Thyroid gland (tissue), 4 donors: ENCODE measurements at regions not wholly inside any gene's neighbourhood (a gene's known extent, or its start where the extent isn't known, plus 50 kb on each side); places are given as distances from the start of the nearest gene placed in this dataset.

Experiments used
- DNase-seq, 2 donors: peaks; one replicate each; pipeline ENCODE4 v3.0.0-alpha.2; 2019
- H3K27ac ChIP-seq, 3 donors: fragments of 200-600 bp; sonication (generic); 1 replicate in 2 of 3; 2 replicates in 1 of 3; pipeline ENCODE4 v1.5.1; 2016 to 2019; ENCODE audit warnings: mild to moderate bottlenecking in 1 of 3, moderate library complexity in 1 of 3
- H3K27me3 ChIP-seq: fragments of 200-600 bp; sonication (generic); one replicate; pipeline ENCODE4 v1.5.1; 2019
- H3K36me3 ChIP-seq, 2 donors: fragments of 200-600 bp; sonication (generic); one replicate each; pipeline ENCODE4 v1.5.1; 2016 to 2019
- H3K4me1 ChIP-seq, 2 donors: fragments of 200-600 bp; sonication (generic); one replicate each; pipeline ENCODE4 v1.5.1; 2017 to 2019
- H3K4me3 ChIP-seq, 3 donors: fragments of 200-600 bp; sonication (generic); replicated peaks in 1 of 3; 1 replicate in 2 of 3; 2 replicates in 1 of 3; pipeline ENCODE4 v1.5.1; 2016; ENCODE audit warnings: mild to moderate bottlenecking in 1 of 3
- H3K9me3 ChIP-seq: fragments of 200-600 bp; sonication (generic); one replicate; pipeline ENCODE4 v1.5.1; 2017
- CTCF ChIP-seq, 6 experiments: fragments of 200-600 bp in 3 of 6; fragments of 450-650 bp in 3 of 6; sonication (generic) in 3 of 6; IDR thresholded peaks; one replicate each; pipeline ENCODE4 v1.5.1; 2016 to 2019; ENCODE audit warnings: antibody characterized with exemption in 6 of 6, mild to moderate bottlenecking in 2 of 6, inconsistent platforms in 1 of 6, moderate library complexity in 1 of 6
- POLR2A ChIP-seq, 2 donors: fragments of 450-650 bp; IDR thresholded peaks; one replicate each; pipeline ENCODE4 v1.6.1; 2017; ENCODE audit warnings: antibody characterized with exemption in 2 of 2, mild to moderate bottlenecking in 2 of 2, moderate library complexity in 1 of 2
- WGBS, 2 donors: methylation state at CpG; one replicate each; pipeline ENCODE4 v1.1.5; 2017; 5-methylcytosine and 5-hydroxymethylcytosine counted together
- intact Hi-C: fragments of 100-400 bp; cut with DNase I; formaldehyde crosslinking; loops from one replicate; pipeline ENCODE4 v1.15.1; 2023

- H3K4me1 ChIP-seq = no peaks in the 10 kb centered on the region
- no peaks in the 10 kb centered on the region for H3K36me3 ChIP-seq
- H3K27me3 ChIP-seq = no peaks in the 10 kb centered on the region
- WGBS, 2 donors = 84 to 85% methylated on average over 8 of the region's 8 CpGs
- DNase-seq = no peak
- intact Hi-C loops = no loop called here
- H3K4me3 ChIP-seq = no peak overlapping the region
- no peaks in the 10 kb centered on the region for H3K9me3 ChIP-seq
- H3K27ac ChIP-seq = no peak overlapping the region
- TF ChIP-seq CTCF (IDR thresholded peaks at IDR 0.05) = no peak
- no peak for TF ChIP-seq POLR2A (IDR thresholded peaks at IDR 0.05)
Observed at GRCh38 chr18:78376046-78376445, 603.6 kb upstream of the SALL3 start.

DNA sequence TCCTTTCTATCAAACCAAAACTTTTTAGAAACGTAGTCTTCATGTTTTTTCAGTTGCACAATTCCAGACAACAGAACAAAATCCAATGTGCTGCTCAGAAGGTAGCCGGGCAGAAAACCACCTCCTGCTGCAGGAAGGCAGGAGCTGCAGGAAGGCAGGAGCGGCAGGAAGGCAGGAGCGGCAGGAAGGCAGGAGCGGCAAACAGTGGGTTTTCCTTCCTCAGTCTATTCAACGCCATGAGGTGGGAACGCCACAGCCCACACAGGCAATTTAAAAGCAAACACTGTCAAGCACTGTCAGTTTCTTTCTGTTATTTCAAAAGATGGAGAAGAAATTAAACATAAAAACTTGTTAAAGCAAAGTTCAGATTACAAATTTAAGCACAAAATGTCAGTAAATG lies 601.2 kb upstream of the SALL3 start:
- no peaks in the 10 kb centered on the region for H3K36me3 ChIP-seq
- no peak overlapping the region for H3K4me3 ChIP-seq
- H3K27ac ChIP-seq = no peak overlapping the region
- no peaks in the 10 kb centered on the region for H3K27me3 ChIP-seq
- no peak for TF ChIP-seq CTCF (IDR thresholded peaks at IDR 0.05)
- intact Hi-C loops = no loop called here
- H3K9me3 ChIP-seq = no peaks in the 10 kb centered on the region
- no peaks in the 10 kb centered on the region for H3K4me1 ChIP-seq
- WGBS, 2 donors = 65 to 68% methylated on average over 7 of the region's 7 CpGs
- DNase-seq = no peak

DNA sequence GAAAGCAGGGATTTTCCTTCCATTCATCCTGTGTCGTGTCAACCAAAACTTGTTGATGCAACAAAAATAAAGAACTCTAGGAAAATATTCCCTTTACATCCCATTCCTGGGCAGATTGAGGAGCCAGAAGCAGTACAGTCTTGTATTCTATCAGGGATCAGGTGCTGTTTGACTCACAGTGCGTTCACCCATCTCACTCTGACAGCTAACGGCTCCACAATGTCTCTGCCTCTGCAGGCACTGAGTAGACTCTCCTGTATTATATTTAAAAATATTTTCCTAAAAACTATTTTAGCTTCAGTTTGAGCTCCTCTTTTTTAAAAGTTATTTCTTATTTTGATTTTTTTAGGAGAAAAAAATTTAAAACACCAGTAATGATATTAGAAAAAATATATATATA lies 600.6 kb upstream of the SALL3 start:
- Histone ChIP-seq H3K27me3 (no peaks in the 10 kb centered on the region), H3K9me3 (no peaks in the 10 kb centered on the region), H3K27ac (no peak overlapping the region), H3K4me3 (no peak overlapping the region), H3K36me3 (no peaks in the 10 kb centered on the region), H3K4me1 (no peaks in the 10 kb centered on the region)
- intact Hi-C loops = no loop called here
- no peak for TF ChIP-seq POLR2A (IDR thresholded peaks at IDR 0.05)
- TF ChIP-seq CTCF (IDR thresholded peaks at IDR 0.05) = no peak
- DNase-seq = no peak
- 82 to 86% methylated on average over 3 of the region's 3 CpGs for WGBS, 2 donors

GRCh38 chr18:78390348-78390951 lies 589.2 kb upstream of the SALL3 start:
- Histone ChIP-seq H3K27me3 (no peaks in the 10 kb centered on the region), H3K36me3 (no peaks in the 10 kb centered on the region), H3K27ac (no peak overlapping the region), H3K4me3 (no peak overlapping the region), H3K9me3 (no peaks in the 10 kb centered on the region), H3K4me1 (no peaks in the 10 kb centered on the region)
- no peak for TF ChIP-seq POLR2A (IDR thresholded peaks at IDR 0.05)
- no peak for TF ChIP-seq CTCF (IDR thresholded peaks at IDR 0.05)
- intact Hi-C loops = no loop called here
- WGBS, 2 donors = 91% methylated on average over 15 to 30 of the region's 34 CpGs
- no peak for DNase-seq

DNA sequence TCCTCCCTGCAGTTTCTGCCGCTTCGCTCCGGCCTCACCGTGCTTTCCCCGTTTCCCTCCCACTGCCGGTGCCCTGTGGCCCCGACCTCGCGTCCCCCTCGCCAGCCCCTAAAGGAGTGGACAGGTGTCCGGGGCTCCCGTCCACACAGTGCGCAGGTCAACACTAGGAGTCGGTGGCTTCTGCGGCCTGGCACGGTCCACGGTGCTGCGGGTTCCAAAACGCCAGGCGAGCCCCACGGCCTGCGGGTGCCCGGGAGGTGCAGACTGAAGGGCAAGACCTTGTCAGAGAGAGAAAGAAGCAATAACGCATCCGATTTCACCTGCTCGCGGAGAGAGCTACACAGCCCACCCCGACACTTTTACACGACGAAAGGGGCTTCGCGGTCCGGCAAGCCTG lies 588.7 kb upstream of the SALL3 start:
- Histone ChIP-seq H3K27me3 (no peaks in the 10 kb centered on the region), H3K9me3 (no peaks in the 10 kb centered on the region), H3K4me1 (no peaks in the 10 kb centered on the region), H3K27ac (no peak overlapping the region), H3K36me3 (no peaks in the 10 kb centered on the region), H3K4me3 (no peak overlapping the region)
- intact Hi-C loops = no loop called here
- DNase-seq = no peak
- TF ChIP-seq POLR2A (IDR thresholded peaks at IDR 0.05) = no peak
- TF ChIP-seq CTCF (IDR thresholded peaks at IDR 0.05) = no peak
- 88% methylated on average over 33 of the region's 33 CpGs for WGBS, 2 donors
